GM19395 (cell line): ENCODE measurements at regions not wholly inside any gene's neighbourhood (a gene's known extent, or its start where the extent isn't known, plus 50 kb on each side); places are given as distances from the start of the nearest gene placed in this dataset.
"Not testable (repeated sequence)": the region's sequence is repeated elsewhere in the genome, so short reads cannot be mapped to it uniquely, and the experiment has no call there.

Experiments
- ATAC-seq: cut with Tn5 transposase; IDR thresholded peaks from one replicate; pipeline ENCODE4 v1.9.1; 2021; ENCODE audit warnings: mild to moderate bottlenecking, moderate library complexity; ENCODE audit not compliant: unreplicated experiment

GRCh38 chr5:60445921-60446320 is 254.0 kb downstream of the DEPDC1B start:
- ATAC-seq: no peak

- no peak for ATAC-seq
Measured at GRCh38 chr5:60445427-60445826, 254.5 kb downstream of the DEPDC1B start.

- no peak for ATAC-seq
Measured at GRCh38 chr5:60444661-60445360, 255.2 kb downstream of the DEPDC1B start.

GRCh38 chr5:60439552-60439951 is 260.4 kb downstream of the DEPDC1B start:
- ATAC-seq: no peak

GRCh38 chr5:60437308-60437707 is 262.7 kb downstream of the DEPDC1B start:
- no peak for ATAC-seq

- ATAC-seq: no peak
Measured at GRCh38 chr5:60436518-60436917, 263.4 kb downstream of the DEPDC1B start.

GRCh38 chr5:60435808-60436207 is 264.2 kb downstream of the DEPDC1B start:
- no peak for ATAC-seq

GRCh38 chr5:60426189-60426588 is 273.8 kb downstream of the DEPDC1B start:
- ATAC-seq: not testable (repeated sequence)

- ATAC-seq: not testable (repeated sequence)
Measured at GRCh38 chr5:60420773-60421172, 279.2 kb downstream of the DEPDC1B start.

- no peak for ATAC-seq
Measured at GRCh38 chr5:60417500-60418181, 282.3 kb downstream of the DEPDC1B start.

GRCh38 chr5:60415443-60415842 is 284.5 kb downstream of the DEPDC1B start:
- no peak for ATAC-seq

- no peak for ATAC-seq
Measured at GRCh38 chr5:60410427-60410826, 289.5 kb downstream of the DEPDC1B start.

- ATAC-seq: no peak
Measured at GRCh38 chr5:60404171-60404570, 295.8 kb downstream of the DEPDC1B start.

GRCh38 chr5:60403343-60404006 is 296.5 kb downstream of the DEPDC1B start:
- no peak for ATAC-seq

GRCh38 chr5:60402161-60402785 is 297.7 kb downstream of the DEPDC1B start:
- ATAC-seq: no peak

GRCh38 chr5:60401526-60401925 is 298.4 kb downstream of the DEPDC1B start:
- no peak for ATAC-seq

- no peak for ATAC-seq
Measured at GRCh38 chr5:60399507-60399906, 300.5 kb downstream of the DEPDC1B start.

GRCh38 chr5:60395712-60396329 is 304.1 kb downstream of the DEPDC1B start:
- no peak for ATAC-seq

GRCh38 chr5:60387051-60387440 is 312.9 kb downstream of the DEPDC1B start:
- no peak for ATAC-seq

- no peak for ATAC-seq
Measured at GRCh38 chr5:60386436-60387050, 313.4 kb downstream of the DEPDC1B start.

GRCh38 chr5:60382716-60383115 is 317.2 kb downstream of the DEPDC1B start:
- ATAC-seq: peak; percentile 56
